ENCODE measurements at regions not wholly inside any gene's neighbourhood (a gene's known extent, or its start where the extent isn't known, plus 50 kb on each side); places are given as distances from the start of the nearest gene placed in this dataset.

GRCh38 chr14:39726563-39726962 is 294.3 kb upstream of the FBXO33 start:
- no peak for TF ChIP-seq CTCF (IDR thresholded peaks at IDR 0.05)
- no peak for TF ChIP-seq POLR2A (IDR thresholded peaks at IDR 0.05)
- TF ChIP-seq POLR2AphosphoS5 (IDR thresholded peaks at IDR 0.05), result no peak
